ENCODE measurements at regions not wholly inside any gene's neighbourhood (a gene's known extent, or its start where the extent isn't known, plus 50 kb on each side); places are given as distances from the start of the nearest gene placed in this dataset.

DNA sequence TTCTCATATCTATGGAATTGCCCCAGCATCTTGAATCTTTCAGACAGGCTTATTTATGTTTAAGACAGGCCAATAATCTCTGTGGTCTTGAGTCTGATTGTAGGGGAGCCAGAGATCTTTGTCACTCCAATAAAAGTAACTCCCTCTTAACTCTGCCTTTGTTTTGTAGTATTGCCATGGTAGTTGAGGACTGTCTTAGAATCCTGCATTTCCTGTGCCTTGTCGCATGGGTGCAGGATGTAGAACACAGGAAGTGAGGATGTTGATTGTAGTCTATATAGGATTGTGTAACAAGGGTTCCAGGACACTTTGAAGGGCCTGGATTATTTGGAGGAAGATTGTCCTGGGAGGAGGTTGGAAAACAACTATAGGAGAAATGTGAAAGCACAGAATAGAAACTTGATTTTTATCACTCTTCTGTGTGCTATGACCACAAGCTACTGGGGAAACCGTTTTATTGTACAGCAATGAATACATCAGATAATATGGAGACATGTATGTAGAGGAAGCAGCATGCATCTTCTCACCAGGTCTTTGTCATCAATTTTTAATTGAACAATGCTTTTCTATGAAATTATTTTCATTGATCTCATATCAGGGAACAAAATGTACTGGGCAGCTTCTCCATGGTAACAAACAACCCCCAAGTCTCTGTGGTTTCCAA, 411.7 kb downstream of the FGF9 start:
- H3K4me1 ChIP-seq (ENCODE audit: control insufficient read depth, extremely low read depth, insufficient read depth, low read length), result no peaks in the 10 kb centered on the region
- H3K9me1 ChIP-seq (ENCODE audit: control insufficient read depth, extremely low read depth, insufficient read depth, low read length), result no peaks in the 10 kb centered on the region
- no peak overlapping the region for H3K9ac ChIP-seq (ENCODE audit: control insufficient read depth, extremely low read depth, insufficient read depth, low read length)
- dilution Hi-C loops (cut with MboI; ENCODE audit: extremely low pct_ligation_motif_present, low sequenced_read_pairs), result no loop called here
- no peaks in the 10 kb centered on the region for H3K36me3 ChIP-seq (ENCODE audit: control insufficient read depth in 2 of 2, extremely low read depth in 1 of 2, insufficient read depth in 2 of 2, low read length in 2 of 2)
- no peak overlapping the region for H3K4me2 ChIP-seq (ENCODE audit: control insufficient read depth, extremely low read depth, insufficient read depth, low read depth, low read length)
- FAIRE-seq (no peak), DNase-seq (ENCODE audit: low read depth, low spot score) (no peak)
- H3K4me3 ChIP-seq (ENCODE audit: control insufficient read depth in 2 of 3, extremely low read depth in 1 of 3, insufficient read depth in 2 of 3, low read depth in 1 of 3, low read length in 3 of 3), result no peak overlapping the region
- no peaks in the 10 kb centered on the region for H3K27me3 ChIP-seq (ENCODE audit: control insufficient read depth, extremely low read depth, insufficient read depth, low read length)
- TF ChIP-seq, protein P1, sequence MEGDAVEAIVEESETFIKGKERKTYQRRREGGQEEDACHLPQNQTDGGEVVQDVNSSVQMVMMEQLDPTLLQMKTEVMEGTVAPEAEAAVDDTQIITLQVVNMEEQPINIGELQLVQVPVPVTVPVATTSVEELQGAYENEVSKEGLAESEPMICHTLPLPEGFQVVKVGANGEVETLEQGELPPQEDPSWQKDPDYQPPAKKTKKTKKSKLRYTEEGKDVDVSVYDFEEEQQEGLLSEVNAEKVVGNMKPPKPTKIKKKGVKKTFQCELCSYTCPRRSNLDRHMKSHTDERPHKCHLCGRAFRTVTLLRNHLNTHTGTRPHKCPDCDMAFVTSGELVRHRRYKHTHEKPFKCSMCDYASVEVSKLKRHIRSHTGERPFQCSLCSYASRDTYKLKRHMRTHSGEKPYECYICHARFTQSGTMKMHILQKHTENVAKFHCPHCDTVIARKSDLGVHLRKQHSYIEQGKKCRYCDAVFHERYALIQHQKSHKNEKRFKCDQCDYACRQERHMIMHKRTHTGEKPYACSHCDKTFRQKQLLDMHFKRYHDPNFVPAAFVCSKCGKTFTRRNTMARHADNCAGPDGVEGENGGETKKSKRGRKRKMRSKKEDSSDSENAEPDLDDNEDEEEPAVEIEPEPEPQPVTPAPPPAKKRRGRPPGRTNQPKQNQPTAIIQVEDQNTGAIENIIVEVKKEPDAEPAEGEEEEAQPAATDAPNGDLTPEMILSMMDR (optimal IDR thresholded peaks at IDR 0.05 in 1 of 3, IDR thresholded peaks at IDR 0.05 in 1 of 3, conservative IDR thresholded peaks at IDR 0.05 in 1 of 3; ENCODE audit: extremely low read depth in 1 of 3, insufficient read depth in 2 of 3, low read length in 3 of 3), result no peak
- no peak for TF ChIP-seq EZH2 (IDR thresholded peaks at IDR 0.05; ENCODE audit: low read length)
- no peaks in the 10 kb centered on the region for H3K9me3 ChIP-seq (ENCODE audit: control insufficient read depth, low read depth, low read length)
- no peak overlapping the region for H2AFZ ChIP-seq (ENCODE audit: control insufficient read depth, low read length)
- no peaks in the 10 kb centered on the region for H3K79me2 ChIP-seq (ENCODE audit: control insufficient read depth, insufficient read depth, low read length)
- no peak overlapping the region for H3K27ac ChIP-seq (ENCODE audit: control insufficient read depth, insufficient read depth, low read length)
- no peaks in the 10 kb centered on the region for H4K20me1 ChIP-seq (ENCODE audit: control insufficient read depth, extremely low read depth, insufficient read depth, low read length)

GRCh38 chr13:22085001-22085400, 414.1 kb downstream of the FGF9 start:
- FAIRE-seq, result no peak
- dilution Hi-C loops (cut with MboI; ENCODE audit: extremely low pct_ligation_motif_present, low sequenced_read_pairs), result no loop called here

More at GRCh38 chr13:22085001-22085400, 414.1 kb downstream of the FGF9 start:
- no peak overlapping the region for H2AFZ ChIP-seq (ENCODE audit: control insufficient read depth, low read length)
- H4K20me1 ChIP-seq (ENCODE audit: control insufficient read depth, extremely low read depth, insufficient read depth, low read length), result no peaks in the 10 kb centered on the region
- DNase-seq (ENCODE audit: low read depth, low spot score), result no peak
- no peaks in the 10 kb centered on the region for H3K79me2 ChIP-seq (ENCODE audit: control insufficient read depth, insufficient read depth, low read length)
- TF ChIP-seq, protein P1 (optimal IDR thresholded peaks at IDR 0.05 in 1 of 3, IDR thresholded peaks at IDR 0.05 in 1 of 3, conservative IDR thresholded peaks at IDR 0.05 in 1 of 3; ENCODE audit: extremely low read depth in 1 of 3, insufficient read depth in 2 of 3, low read length in 3 of 3), result no peak
- no peak for TF ChIP-seq EZH2 (IDR thresholded peaks at IDR 0.05; ENCODE audit: low read length)
- H3K9me1 ChIP-seq (ENCODE audit: control insufficient read depth, extremely low read depth, insufficient read depth, low read length), result no peaks in the 10 kb centered on the region
- H3K9ac ChIP-seq (ENCODE audit: control insufficient read depth, extremely low read depth, insufficient read depth, low read length), result no peak overlapping the region
- H3K4me3 ChIP-seq (ENCODE audit: control insufficient read depth in 2 of 3, extremely low read depth in 1 of 3, insufficient read depth in 2 of 3, low read depth in 1 of 3, low read length in 3 of 3), result no peak overlapping the region
- no peak overlapping the region for H3K4me2 ChIP-seq (ENCODE audit: control insufficient read depth, extremely low read depth, insufficient read depth, low read depth, low read length)
- H3K27me3 ChIP-seq (ENCODE audit: control insufficient read depth, extremely low read depth, insufficient read depth, low read length), result no peaks in the 10 kb centered on the region
- no peaks in the 10 kb centered on the region for H3K36me3 ChIP-seq (ENCODE audit: control insufficient read depth in 2 of 2, extremely low read depth in 1 of 2, insufficient read depth in 2 of 2, low read length in 2 of 2)
- no peak overlapping the region for H3K27ac ChIP-seq (ENCODE audit: control insufficient read depth, insufficient read depth, low read length)
- no peaks in the 10 kb centered on the region for H3K4me1 ChIP-seq (ENCODE audit: control insufficient read depth, extremely low read depth, insufficient read depth, low read length)
- no peaks in the 10 kb centered on the region for H3K9me3 ChIP-seq (ENCODE audit: control insufficient read depth, low read depth, low read length)

Data from keratinocyte (primary cell).